ENCODE measurements at regions not wholly inside any gene's neighbourhood (a gene's known extent, or its start where the extent isn't known, plus 50 kb on each side); places are given as distances from the start of the nearest gene placed in this dataset.

DNA sequence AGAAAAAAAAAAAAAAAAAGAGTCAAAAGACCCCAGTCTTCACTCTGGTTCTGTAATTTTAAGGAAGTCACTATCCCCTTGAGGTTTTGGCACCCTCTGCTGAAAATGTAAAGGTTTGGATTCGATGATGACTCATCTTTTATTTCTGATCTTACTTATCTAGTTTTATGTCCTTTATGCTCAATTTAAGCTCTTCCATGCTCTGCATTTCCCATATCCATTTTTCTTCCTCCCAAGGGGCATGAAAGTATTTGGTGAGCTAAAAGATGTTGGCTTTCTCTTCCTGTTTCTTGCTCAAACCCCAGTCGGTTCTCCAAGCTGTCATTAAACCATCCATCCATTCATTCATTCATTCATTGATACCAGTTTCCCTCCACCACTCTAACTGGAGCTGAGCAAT is 61.0 kb upstream of the CDON start:
- TF ChIP-seq, protein P1, sequence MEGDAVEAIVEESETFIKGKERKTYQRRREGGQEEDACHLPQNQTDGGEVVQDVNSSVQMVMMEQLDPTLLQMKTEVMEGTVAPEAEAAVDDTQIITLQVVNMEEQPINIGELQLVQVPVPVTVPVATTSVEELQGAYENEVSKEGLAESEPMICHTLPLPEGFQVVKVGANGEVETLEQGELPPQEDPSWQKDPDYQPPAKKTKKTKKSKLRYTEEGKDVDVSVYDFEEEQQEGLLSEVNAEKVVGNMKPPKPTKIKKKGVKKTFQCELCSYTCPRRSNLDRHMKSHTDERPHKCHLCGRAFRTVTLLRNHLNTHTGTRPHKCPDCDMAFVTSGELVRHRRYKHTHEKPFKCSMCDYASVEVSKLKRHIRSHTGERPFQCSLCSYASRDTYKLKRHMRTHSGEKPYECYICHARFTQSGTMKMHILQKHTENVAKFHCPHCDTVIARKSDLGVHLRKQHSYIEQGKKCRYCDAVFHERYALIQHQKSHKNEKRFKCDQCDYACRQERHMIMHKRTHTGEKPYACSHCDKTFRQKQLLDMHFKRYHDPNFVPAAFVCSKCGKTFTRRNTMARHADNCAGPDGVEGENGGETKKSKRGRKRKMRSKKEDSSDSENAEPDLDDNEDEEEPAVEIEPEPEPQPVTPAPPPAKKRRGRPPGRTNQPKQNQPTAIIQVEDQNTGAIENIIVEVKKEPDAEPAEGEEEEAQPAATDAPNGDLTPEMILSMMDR (conservative IDR thresholded peaks at IDR 0.05; ENCODE audit: low read depth in 2 of 2): no peak
- TF ChIP-seq JUNB (IDR thresholded peaks at IDR 0.05; ENCODE audit: unreplicated experiment) (no peak), EZH2phosphoT487 (IDR thresholded peaks at IDR 0.05; ENCODE audit: unreplicated experiment) (no peak), NANOG (IDR thresholded peaks at IDR 0.05; ENCODE audit: borderline replicate concordance) (no peak), POLR2AphosphoS5 (IDR thresholded peaks at IDR 0.05; ENCODE audit: low read depth) (no peak), CREB1 (CRISPR knock-in tag; IDR thresholded peaks at IDR 0.05; ENCODE audit: low read depth) (no peak), ZNF114 (CRISPR knock-in tag; IDR thresholded peaks at IDR 0.05) (no peak), EZH2 (IDR thresholded peaks at IDR 0.05; ENCODE audit: low read depth, unreplicated experiment) (no peak), ZNF331 (CRISPR knock-in tag; IDR thresholded peaks at IDR 0.05; ENCODE audit: low read depth) (no peak)
- TF ChIP-seq, protein P2, sequence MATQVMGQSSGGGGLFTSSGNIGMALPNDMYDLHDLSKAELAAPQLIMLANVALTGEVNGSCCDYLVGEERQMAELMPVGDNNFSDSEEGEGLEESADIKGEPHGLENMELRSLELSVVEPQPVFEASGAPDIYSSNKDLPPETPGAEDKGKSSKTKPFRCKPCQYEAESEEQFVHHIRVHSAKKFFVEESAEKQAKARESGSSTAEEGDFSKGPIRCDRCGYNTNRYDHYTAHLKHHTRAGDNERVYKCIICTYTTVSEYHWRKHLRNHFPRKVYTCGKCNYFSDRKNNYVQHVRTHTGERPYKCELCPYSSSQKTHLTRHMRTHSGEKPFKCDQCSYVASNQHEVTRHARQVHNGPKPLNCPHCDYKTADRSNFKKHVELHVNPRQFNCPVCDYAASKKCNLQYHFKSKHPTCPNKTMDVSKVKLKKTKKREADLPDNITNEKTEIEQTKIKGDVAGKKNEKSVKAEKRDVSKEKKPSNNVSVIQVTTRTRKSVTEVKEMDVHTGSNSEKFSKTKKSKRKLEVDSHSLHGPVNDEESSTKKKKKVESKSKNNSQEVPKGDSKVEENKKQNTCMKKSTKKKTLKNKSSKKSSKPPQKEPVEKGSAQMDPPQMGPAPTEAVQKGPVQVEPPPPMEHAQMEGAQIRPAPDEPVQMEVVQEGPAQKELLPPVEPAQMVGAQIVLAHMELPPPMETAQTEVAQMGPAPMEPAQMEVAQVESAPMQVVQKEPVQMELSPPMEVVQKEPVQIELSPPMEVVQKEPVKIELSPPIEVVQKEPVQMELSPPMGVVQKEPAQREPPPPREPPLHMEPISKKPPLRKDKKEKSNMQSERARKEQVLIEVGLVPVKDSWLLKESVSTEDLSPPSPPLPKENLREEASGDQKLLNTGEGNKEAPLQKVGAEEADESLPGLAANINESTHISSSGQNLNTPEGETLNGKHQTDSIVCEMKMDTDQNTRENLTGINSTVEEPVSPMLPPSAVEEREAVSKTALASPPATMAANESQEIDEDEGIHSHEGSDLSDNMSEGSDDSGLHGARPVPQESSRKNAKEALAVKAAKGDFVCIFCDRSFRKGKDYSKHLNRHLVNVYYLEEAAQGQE (IDR thresholded peaks at IDR 0.05; ENCODE audit: unreplicated experiment): no peak
- TF ChIP-seq, protein P3, sequence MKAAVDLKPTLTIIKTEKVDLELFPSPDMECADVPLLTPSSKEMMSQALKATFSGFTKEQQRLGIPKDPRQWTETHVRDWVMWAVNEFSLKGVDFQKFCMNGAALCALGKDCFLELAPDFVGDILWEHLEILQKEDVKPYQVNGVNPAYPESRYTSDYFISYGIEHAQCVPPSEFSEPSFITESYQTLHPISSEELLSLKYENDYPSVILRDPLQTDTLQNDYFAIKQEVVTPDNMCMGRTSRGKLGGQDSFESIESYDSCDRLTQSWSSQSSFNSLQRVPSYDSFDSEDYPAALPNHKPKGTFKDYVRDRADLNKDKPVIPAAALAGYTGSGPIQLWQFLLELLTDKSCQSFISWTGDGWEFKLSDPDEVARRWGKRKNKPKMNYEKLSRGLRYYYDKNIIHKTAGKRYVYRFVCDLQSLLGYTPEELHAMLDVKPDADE (IDR thresholded peaks at IDR 0.05): no peak
